SIG-M5 treated with dmso at 0.1 percent for 504 hours (cell line): ENCODE measurements at regions not wholly inside any gene's neighbourhood (a gene's known extent, or its start where the extent isn't known, plus 50 kb on each side); places are given as distances from the start of the nearest gene placed in this dataset.
"Not testable (repeated sequence)": the region's sequence is repeated elsewhere in the genome, so short reads cannot be mapped to it uniquely, and the experiment has no call there.

Source experiments
- DNase-seq: peaks from one replicate; lab custom pipeline; 2025; ENCODE audit not compliant: unreplicated experiment; lab: John Stamatoyannopoulos, UW

- no peak for DNase-seq
Measured at GRCh38 chr2:75389271-75389670, 171.5 kb downstream of the EVA1A start.

- no peak for DNase-seq
Measured at GRCh38 chr2:75381032-75381431, 179.7 kb downstream of the EVA1A start.

- no peak for DNase-seq
Measured at GRCh38 chr2:75379476-75380210, 180.3 kb upstream of the TACR1 start.

GRCh38 chr2:75375646-75376582, 176.6 kb upstream of the TACR1 start:
- no peak for DNase-seq

GRCh38 chr2:75374414-75374957, 175.2 kb upstream of the TACR1 start:
- DNase-seq = not testable (repeated sequence)

GRCh38 chr2:75367401-75367800, 168.1 kb upstream of the TACR1 start:
- no peak for DNase-seq

- DNase-seq = no peak
Measured at GRCh38 chr2:75361486-75361885, 162.2 kb upstream of the TACR1 start.

- DNase-seq = no peak
Measured at GRCh38 chr2:75360945-75361344, 161.6 kb upstream of the TACR1 start.

- no peak for DNase-seq
Measured at GRCh38 chr2:75356865-75357264, 157.5 kb upstream of the TACR1 start.

GRCh38 chr2:75353131-75353530, 153.8 kb upstream of the TACR1 start:
- DNase-seq = no peak

GRCh38 chr2:75348307-75348706, 149.0 kb upstream of the TACR1 start:
- no peak for DNase-seq

GRCh38 chr2:75344146-75344545, 144.8 kb upstream of the TACR1 start:
- DNase-seq = no peak

GRCh38 chr2:75342504-75343175, 143.3 kb upstream of the TACR1 start:
- DNase-seq = no peak

GRCh38 chr2:75340560-75340959, 141.2 kb upstream of the TACR1 start:
- no peak for DNase-seq

- no peak for DNase-seq
Measured at GRCh38 chr2:75338461-75338860, 139.1 kb upstream of the TACR1 start.

- no peak for DNase-seq
Measured at GRCh38 chr2:75337619-75338018, 138.3 kb upstream of the TACR1 start.

GRCh38 chr2:75337016-75337415, 137.7 kb upstream of the TACR1 start:
- DNase-seq = no peak

GRCh38 chr2:75336451-75336850, 137.1 kb upstream of the TACR1 start:
- DNase-seq = no peak

GRCh38 chr2:75334076-75334475, 134.8 kb upstream of the TACR1 start:
- DNase-seq = no peak

GRCh38 chr2:75333646-75334045, 134.3 kb upstream of the TACR1 start:
- DNase-seq = no peak

GRCh38 chr2:75328156-75328555, 128.8 kb upstream of the TACR1 start:
- no peak for DNase-seq
